GM12865 (cell line): ENCODE measurements at regions not wholly inside any gene's neighbourhood (a gene's known extent, or its start where the extent isn't known, plus 50 kb on each side); places are given as distances from the start of the nearest gene placed in this dataset.
"Not testable (repeated sequence)": the region's sequence is repeated elsewhere in the genome, so short reads cannot be mapped to it uniquely, and the experiment has no call there.

Experiments
- DNase-seq: peaks from one replicate; pipeline ENCODE4 v3.0.0; 2010; ENCODE audit warnings: low read depth
- H3K4me3 ChIP-seq: 2 replicates; pipeline ENCODE4 v1.5.1; 2011; ENCODE audit warnings: mild to moderate bottlenecking, low read depth, low read length, control low read depth
- CTCF ChIP-seq: IDR thresholded peaks from 2 replicates; pipeline ENCODE4 v1.5.1; 2011; ENCODE audit warnings: low read length, control low read depth, low read depth, inconsistent platforms; ENCODE audit not compliant: insufficient read depth; ENCODE audit errors: missing control alignments

DNA sequence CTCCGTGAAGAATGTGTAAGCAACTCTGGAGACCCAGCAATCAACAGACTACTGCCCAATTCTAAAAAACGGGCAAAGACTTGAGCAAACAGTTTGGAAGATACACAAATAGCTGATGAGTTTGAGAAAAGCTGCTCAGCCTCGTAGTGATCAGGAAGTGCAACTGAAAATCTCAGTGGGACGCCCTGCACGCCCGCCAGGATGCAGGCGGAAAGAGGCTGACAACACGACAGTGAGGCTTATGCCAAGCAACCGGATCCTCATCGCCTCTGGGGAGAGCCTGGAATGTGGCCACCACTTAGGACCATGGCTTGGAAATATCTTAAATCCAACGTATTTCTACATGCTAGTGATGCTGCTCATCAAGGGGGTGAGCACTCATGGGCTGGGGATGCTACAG, 116.2 kb upstream of the FAM20C start:
- DNase-seq, H3K4me3 ChIP-seq: not testable (repeated sequence)

DNA sequence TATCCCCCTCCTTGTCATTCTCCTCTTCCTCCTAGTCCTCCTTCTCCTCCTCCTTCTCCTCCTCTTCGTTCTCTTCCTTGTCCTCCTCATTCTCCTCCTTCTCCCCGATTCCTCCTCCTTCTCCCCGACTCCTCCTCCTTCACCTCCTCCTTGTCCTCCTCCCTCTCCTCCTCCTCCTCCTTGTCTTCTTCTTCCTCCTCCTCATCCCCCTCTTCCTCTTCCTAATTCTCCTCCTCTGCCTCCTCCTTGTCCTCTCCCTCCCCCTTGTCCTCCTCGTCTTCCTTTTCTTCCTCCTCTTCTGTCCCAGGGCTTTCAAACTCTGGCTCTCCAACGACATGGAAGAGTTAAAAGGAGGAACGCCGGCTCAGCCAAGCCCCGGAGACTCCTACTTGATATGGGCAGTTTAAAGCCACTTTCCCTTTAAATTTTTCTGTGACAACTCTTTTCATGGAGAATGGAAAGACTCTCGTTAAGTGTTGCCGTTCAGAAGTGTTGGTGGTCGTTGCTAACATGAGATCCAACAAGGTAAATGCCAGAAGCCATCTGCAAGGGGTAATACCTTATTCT, 115.5 kb upstream of the FAM20C start:
- not testable (repeated sequence) for H3K4me3 ChIP-seq, DNase-seq

GRCh38 chr7:78862-79261, 113.5 kb upstream of the FAM20C start:
- not testable (repeated sequence) for H3K4me3 ChIP-seq, DNase-seq

- not testable (repeated sequence) for DNase-seq
Measured at GRCh38 chr7:79400-80055, 112.8 kb upstream of the FAM20C start.

DNA sequence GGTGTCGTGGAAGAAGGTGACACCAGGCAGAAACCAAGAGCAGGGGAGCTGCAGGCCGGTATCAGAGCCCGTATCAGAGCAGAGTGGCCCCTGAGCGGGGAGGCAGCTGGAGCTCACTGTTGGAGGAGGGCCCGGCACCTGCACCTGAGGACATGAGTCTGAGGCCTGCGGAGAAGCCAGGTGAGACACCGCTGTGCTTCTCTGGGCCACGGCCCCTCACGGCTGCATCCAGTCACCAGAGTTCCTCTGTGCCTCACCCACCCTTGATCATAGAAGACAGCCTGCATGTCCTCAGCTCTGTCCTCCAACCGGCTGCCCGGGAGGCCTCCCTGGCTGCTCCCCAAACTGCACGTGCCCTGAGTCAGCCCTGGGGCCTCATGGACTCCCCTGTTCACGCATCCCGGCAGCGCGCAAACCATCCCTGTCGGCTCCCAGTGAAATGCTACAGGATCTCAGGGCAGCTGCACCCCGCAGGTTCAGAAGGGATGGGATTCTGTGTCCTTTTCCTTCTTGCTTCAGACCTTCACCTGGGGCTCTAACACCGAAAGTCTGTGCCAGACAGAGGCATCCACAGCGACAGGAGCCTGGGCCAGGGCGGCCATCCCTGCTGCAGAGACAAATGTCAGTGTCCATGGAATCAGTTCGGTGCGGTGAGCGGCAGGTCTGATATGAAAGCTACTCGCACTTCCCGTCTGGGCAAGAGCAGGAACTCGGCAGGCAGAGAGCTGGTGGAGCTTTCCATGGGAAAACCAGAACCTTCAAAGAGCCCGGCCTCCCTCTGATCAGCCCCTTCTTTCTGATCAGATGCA, 111.9 kb upstream of the FAM20C start:
- no peak for TF ChIP-seq CTCF
- no peak overlapping the region for H3K4me3 ChIP-seq
- no peak for DNase-seq

More at GRCh38 chr7:79400-80055, 112.8 kb upstream of the FAM20C start:
- not testable (repeated sequence) for H3K4me3 ChIP-seq

DNA sequence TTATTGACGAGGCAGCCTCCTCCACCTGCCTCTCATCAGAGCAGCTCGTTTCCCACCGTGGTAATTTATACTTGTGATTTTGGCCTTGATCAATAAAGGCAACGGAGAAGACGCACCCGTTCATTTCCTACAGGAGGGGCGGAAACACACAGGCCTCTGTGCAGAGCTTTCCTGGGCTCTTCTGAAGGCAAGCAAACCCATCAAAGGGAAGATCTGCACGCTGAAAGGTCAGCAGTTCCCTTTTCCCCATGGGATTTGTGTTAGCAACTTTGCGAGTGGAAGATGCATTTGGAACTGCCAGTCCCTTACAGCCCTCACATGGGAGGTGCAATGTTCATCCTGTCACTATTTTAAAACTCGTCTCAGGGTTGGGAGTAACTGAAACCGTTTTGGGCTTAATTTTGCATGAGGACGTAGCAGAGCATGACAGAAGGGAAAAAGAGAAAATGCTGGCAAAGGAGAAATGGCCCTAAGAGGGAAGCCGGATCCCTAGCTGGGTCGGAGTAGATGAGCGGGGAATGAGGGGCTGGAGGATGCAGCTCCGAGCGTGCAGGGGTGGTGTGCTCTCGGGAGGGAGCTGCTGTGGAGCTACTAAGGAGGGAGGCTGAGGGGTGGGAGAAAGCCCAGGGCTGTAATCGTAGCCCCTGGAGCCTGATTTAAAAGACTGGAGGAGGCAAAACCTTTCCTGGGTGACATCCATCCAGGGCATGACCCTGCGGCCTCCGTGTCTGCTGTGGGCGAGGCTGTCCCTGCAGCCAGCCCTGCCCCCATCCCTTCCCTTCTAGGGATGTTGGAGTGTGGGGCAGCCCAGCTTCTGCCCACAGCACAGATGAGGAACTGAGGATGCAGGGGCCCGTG, 111.1 kb upstream of the FAM20C start:
- H3K4me3 ChIP-seq, result no peak overlapping the region
- TF ChIP-seq CTCF, result no peak
- no peak for DNase-seq

GRCh38 chr7:81926-82756, 110.2 kb upstream of the FAM20C start:
- no peak overlapping the region for H3K4me3 ChIP-seq
- no peak for TF ChIP-seq CTCF
- no peak for DNase-seq

- no peak for DNase-seq
- no peak for TF ChIP-seq CTCF
- no peak overlapping the region for H3K4me3 ChIP-seq
Measured at GRCh38 chr7:82757-83155, 109.6 kb upstream of the FAM20C start.
